ENCODE measurements at regions not wholly inside any gene's neighbourhood (a gene's known extent, or its start where the extent isn't known, plus 50 kb on each side); places are given as distances from the start of the nearest gene placed in this dataset.

DNA sequence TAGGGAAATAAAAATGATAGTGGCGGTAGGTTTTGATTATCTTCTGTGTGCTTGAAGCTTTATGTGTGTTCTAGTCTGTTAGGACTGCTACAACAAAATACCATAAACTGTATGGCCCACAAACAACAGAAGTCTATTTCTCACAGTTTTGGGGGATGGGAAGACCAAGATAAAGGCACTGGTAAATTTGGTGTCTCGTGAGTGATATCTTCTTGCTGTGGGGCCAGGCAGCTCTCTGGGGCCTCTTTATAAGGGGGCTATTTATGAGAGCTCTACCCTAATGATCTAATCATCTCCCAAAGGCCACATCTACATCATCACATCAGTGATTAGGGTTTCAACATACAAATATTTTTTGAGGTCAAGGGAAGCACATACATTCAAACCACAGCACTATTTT, 86.8 kb upstream of the SPHKAP start:
- intact Hi-C loops (cut with DNase I) = no loop called here

DNA sequence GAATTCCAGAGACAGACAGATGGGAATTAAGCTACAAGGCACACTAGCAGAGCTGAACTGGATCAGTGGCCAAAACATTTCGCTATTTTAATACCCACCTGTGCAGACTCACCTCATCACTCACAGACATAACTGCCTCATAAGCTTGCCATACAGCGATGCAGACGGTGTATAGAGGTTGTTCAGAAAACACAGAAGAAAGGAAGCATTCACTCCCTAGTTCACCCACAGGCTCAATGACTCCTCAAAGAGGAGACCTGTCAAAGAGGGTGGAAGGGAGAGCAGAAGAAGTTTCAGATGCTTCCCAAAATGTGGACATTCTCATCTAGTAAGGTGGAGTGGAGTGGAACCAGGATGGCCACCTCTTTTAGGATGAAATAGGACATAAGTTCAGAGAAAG, 81.7 kb upstream of the SPHKAP start:
- intact Hi-C loops (cut with DNase I) = no loop called here
- Histone ChIP-seq H3K27me3 (no peaks in the 10 kb centered on the region), H3K4me3 (no peak overlapping the region), H3K36me3 (replicated peaks in 1 of 2) (no peaks in the 10 kb centered on the region), H3K4me1 (replicated peaks in 1 of 2) (no peaks in the 10 kb centered on the region), H3K27ac (no peak overlapping the region), H3K9me3 (replicated peaks in 1 of 3) (no peaks in the 10 kb centered on the region)
- WGBS, 4 donors = 92 to 100% (median 94%) methylated on average over 3 of the region's 3 CpGs
- DNase-seq = no peak
- TF ChIP-seq POLR2A (IDR thresholded peaks at IDR 0.05) = no peak
- TF ChIP-seq, protein P1, sequence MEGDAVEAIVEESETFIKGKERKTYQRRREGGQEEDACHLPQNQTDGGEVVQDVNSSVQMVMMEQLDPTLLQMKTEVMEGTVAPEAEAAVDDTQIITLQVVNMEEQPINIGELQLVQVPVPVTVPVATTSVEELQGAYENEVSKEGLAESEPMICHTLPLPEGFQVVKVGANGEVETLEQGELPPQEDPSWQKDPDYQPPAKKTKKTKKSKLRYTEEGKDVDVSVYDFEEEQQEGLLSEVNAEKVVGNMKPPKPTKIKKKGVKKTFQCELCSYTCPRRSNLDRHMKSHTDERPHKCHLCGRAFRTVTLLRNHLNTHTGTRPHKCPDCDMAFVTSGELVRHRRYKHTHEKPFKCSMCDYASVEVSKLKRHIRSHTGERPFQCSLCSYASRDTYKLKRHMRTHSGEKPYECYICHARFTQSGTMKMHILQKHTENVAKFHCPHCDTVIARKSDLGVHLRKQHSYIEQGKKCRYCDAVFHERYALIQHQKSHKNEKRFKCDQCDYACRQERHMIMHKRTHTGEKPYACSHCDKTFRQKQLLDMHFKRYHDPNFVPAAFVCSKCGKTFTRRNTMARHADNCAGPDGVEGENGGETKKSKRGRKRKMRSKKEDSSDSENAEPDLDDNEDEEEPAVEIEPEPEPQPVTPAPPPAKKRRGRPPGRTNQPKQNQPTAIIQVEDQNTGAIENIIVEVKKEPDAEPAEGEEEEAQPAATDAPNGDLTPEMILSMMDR (IDR thresholded peaks at IDR 0.05) = no peak

More for the DNA sequence above, 86.8 kb upstream of the SPHKAP start:
- no peak for DNase-seq
- no peak overlapping the region for H3K27ac ChIP-seq
- H3K4me1 ChIP-seq (replicated peaks in 1 of 2) = no peaks in the 10 kb centered on the region
- WGBS, 4 donors = 72 to 84% (median 78%) methylated on average over 2 of the region's 2 CpGs
- no peaks in the 10 kb centered on the region for H3K9me3 ChIP-seq (replicated peaks in 1 of 3)
- H3K4me3 ChIP-seq = no peak overlapping the region
- no peaks in the 10 kb centered on the region for H3K36me3 ChIP-seq (replicated peaks in 1 of 2)
- H3K27me3 ChIP-seq = no peaks in the 10 kb centered on the region
- TF ChIP-seq, protein P1 (IDR thresholded peaks at IDR 0.05) = no peak
- no peak for TF ChIP-seq POLR2A (IDR thresholded peaks at IDR 0.05)

DNA sequence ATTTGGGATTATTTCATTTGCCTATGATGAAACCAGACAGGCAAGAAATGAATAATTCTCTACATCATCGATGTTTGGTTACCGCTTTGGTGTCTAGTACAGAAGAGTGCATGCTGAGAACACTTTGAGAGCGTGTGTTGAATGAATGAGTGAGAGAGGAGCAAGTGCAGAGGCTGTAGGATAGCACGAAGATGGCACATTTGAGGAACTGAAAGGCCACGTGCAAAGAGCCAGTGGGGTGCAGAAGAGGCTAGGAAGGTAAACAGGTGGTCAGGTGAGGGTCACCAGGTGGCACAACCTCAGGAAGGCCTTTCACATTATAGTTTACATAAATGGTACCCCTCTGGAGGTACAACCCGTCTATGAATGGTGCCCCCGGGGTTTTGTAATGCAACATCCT, 80.1 kb upstream of the SPHKAP start:
- no peaks in the 10 kb centered on the region for H3K9me3 ChIP-seq (replicated peaks in 1 of 3)
- intact Hi-C loops (cut with DNase I) = no loop called here
- H3K4me1 ChIP-seq (replicated peaks in 1 of 2) = no peaks in the 10 kb centered on the region
- H3K27me3 ChIP-seq = no peaks in the 10 kb centered on the region
- H3K27ac ChIP-seq = no peak overlapping the region
- H3K36me3 ChIP-seq (replicated peaks in 1 of 2) = no peaks in the 10 kb centered on the region
- no peak for DNase-seq
- no peak for TF ChIP-seq POLR2A (IDR thresholded peaks at IDR 0.05)
- TF ChIP-seq, protein P1 (IDR thresholded peaks at IDR 0.05) = no peak
- no peak overlapping the region for H3K4me3 ChIP-seq
- WGBS, 4 donors = 80 to 84% (median 82%) methylated on average over 7 of the region's 7 CpGs

DNA sequence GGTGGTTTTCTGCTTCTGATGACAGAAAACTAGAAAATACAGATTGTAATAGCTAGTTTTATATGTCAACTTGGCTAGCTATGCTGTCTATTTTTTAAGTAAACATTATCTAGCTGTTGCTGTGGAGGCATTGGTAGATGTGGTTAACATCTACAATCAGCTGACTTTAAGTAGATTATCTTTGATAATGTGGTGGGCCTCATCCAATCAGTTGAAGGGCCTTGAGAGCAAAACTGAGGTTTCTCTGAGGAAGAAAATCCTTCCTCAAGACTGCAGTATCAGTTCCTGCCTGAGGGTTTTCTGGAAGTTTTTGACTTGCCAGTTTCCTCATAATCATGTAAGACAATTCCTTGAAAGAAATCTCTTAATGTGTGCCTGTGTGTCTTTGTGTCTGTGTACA, 75.9 kb upstream of the SPHKAP start:
- no peak for DNase-seq
- TF ChIP-seq, protein P1 (IDR thresholded peaks at IDR 0.05) = no peak
- no peak for TF ChIP-seq POLR2A (IDR thresholded peaks at IDR 0.05)
- H3K27ac ChIP-seq = no peak overlapping the region

More for the DNA sequence above, 75.9 kb upstream of the SPHKAP start:
- Histone ChIP-seq H3K4me1 (replicated peaks in 1 of 2) (no peaks in the 10 kb centered on the region), H3K4me3 (no peak overlapping the region), H3K27me3 (no peaks in the 10 kb centered on the region), H3K9me3 (replicated peaks in 1 of 3) (no peaks in the 10 kb centered on the region), H3K36me3 (replicated peaks in 1 of 2) (no peaks in the 10 kb centered on the region)
- intact Hi-C loops (cut with DNase I) = no loop called here
